Fibroblast of villous mesenchyme (primary cell): ENCODE measurements at regions not wholly inside any gene's neighbourhood (a gene's known extent, or its start where the extent isn't known, plus 50 kb on each side); places are given as distances from the start of the nearest gene placed in this dataset.

Experiments used
- DNase-seq: peaks from one replicate; pipeline ENCODE4 v3.0.0-alpha.2; 2010; ENCODE audit warnings: low read depth
- H3K4me3 ChIP-seq: 2 replicates; pipeline ENCODE4 v1.5.1; 2011; ENCODE audit warnings: low read depth, mild to moderate bottlenecking, low read length
- CTCF ChIP-seq: IDR thresholded peaks from 2 replicates; pipeline ENCODE4 v1.5.1; 2012; ENCODE audit warnings: low read depth, mild to moderate bottlenecking, low read length; ENCODE audit not compliant: insufficient read depth

DNA sequence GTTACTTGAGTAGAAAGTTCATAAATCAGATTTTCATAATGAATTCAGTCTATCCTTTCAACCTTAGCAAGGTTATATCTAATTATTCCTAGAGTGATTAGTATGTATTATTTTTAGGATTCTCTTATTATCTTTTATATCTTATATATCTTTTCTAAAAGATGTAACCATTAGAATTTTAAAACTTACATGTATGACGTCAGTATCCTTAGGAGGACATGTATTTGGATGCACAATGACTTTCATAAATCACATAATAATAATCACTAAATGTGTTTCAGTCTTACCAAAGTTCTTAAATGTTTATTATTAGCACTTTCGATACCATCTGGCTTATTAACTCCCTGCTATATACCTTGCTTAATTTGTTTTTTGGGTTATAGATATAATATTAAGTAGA lies 1400.5 kb upstream of the IGFBP7 start:
- no peak for DNase-seq
- no peak overlapping the region for H3K4me3 ChIP-seq
- TF ChIP-seq CTCF: no peak

- H3K4me3 ChIP-seq: no peak overlapping the region
- no peak for DNase-seq
- no peak for TF ChIP-seq CTCF
These were observed 1396.9 kb upstream of the IGFBP7 start for GRCh38 chr4:58507079-58507478.

- H3K4me3 ChIP-seq: no peak overlapping the region
- DNase-seq: no peak
- TF ChIP-seq CTCF: no peak
These were observed 1392.7 kb upstream of the IGFBP7 start for GRCh38 chr4:58502839-58503238.

- no peak for DNase-seq
- no peak overlapping the region for H3K4me3 ChIP-seq
- no peak for TF ChIP-seq CTCF
These were observed 1389.0 kb upstream of the IGFBP7 start for GRCh38 chr4:58499182-58499581.

- DNase-seq: no peak
- TF ChIP-seq CTCF: no peak
- H3K4me3 ChIP-seq: no peak overlapping the region
These were observed 1381.4 kb upstream of the IGFBP7 start for GRCh38 chr4:58491620-58492019.

DNA sequence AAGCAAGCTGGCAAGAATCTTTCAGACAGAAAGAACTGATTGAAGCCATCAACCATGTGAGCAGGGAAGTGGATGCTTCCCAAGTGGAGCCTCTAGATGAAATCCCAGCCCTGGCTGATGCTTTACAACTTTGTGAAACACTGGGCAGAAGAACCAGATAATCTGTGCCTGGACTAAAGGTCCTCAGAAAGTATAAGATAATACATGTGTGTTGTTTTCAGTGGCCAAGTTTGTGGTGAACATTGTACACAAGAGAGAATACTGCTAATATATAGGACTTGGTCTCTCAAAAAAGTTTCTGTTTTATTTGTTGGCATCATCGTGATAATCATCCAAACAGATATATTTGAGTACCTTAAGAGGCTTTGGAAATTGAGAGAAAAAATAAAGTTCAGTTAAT lies 1367.8 kb upstream of the IGFBP7 start:
- no peak for DNase-seq
- H3K4me3 ChIP-seq: no peak overlapping the region
- no peak for TF ChIP-seq CTCF

- no peak for DNase-seq
- no peak overlapping the region for H3K4me3 ChIP-seq
- TF ChIP-seq CTCF: no peak
These were observed 1367.3 kb upstream of the IGFBP7 start for GRCh38 chr4:58477513-58477912.
